GM12891 (cell line): ENCODE measurements at regions not wholly inside any gene's neighbourhood (a gene's known extent, or its start where the extent isn't known, plus 50 kb on each side); places are given as distances from the start of the nearest gene placed in this dataset.

Source experiments
- PAX5 ChIP-seq: IDR thresholded peaks from 2 replicates; pipeline ENCODE4 v1.6.1; 2011; ENCODE audit warnings: low read length, moderate library complexity, mild to moderate bottlenecking; ENCODE audit not compliant: insufficient read depth, severe bottlenecking
- POLR2A ChIP-seq: IDR thresholded peaks from 2 replicates; pipeline ENCODE4 v1.6.1; 2011; ENCODE audit warnings: low read depth, low read length, control low read depth
- POLR2AphosphoS5 ChIP-seq: IDR thresholded peaks from 2 replicates; pipeline ENCODE4 v1.6.1; 2011; ENCODE audit warnings: low read depth, low read length, control low read depth
- POU2F2 ChIP-seq: IDR thresholded peaks from 2 replicates; pipeline ENCODE4 v1.6.1; 2011; ENCODE audit warnings: low read depth, mild to moderate bottlenecking, control low read depth, low read length, moderate library complexity
- TAF1 ChIP-seq: IDR thresholded peaks from 2 replicates; pipeline ENCODE4 v1.6.1; 2011; ENCODE audit warnings: low read depth, low read length, control low read depth

- TF ChIP-seq TAF1 = no peak
- no peak for TF ChIP-seq POLR2AphosphoS5
- TF ChIP-seq POLR2A = no peak
- no peak for TF ChIP-seq PAX5
- TF ChIP-seq POU2F2 = no peak
Measured at GRCh38 chr9:85215416-85215815, 526.3 kb downstream of the AGTPBP1 start.
